Esophagus muscularis mucosa (tissue), 4 donors: ENCODE measurements at regions not wholly inside any gene's neighbourhood (a gene's known extent, or its start where the extent isn't known, plus 50 kb on each side); places are given as distances from the start of the nearest gene placed in this dataset.

Source experiments
- DNase-seq: peaks from one replicate; pipeline ENCODE4 v3.0.0-alpha.2; 2017; ENCODE audit errors: extremely low spot score
- H3K27ac ChIP-seq, 4 donors: fragments of 200-600 bp; sonication (generic); replicated peaks in 1 of 4; 1 replicate in 3 of 4; 2 replicates in 1 of 4; pipeline ENCODE4 v1.5.1; 2016 to 2019; ENCODE audit warnings: mild to moderate bottlenecking in 1 of 4
- H3K27me3 ChIP-seq, 4 donors: fragments of 200-600 bp; sonication (generic); one replicate each; pipeline versions ENCODE4 v1.5.1 to v1.6.0; 2016 to 2019
- H3K36me3 ChIP-seq, 4 donors: fragments of 200-600 bp; sonication (generic); one replicate each; pipeline ENCODE4 v1.5.1; 2016 to 2019
- H3K4me1 ChIP-seq, 4 donors: fragments of 200-600 bp; sonication (generic); one replicate each; pipeline ENCODE4 v1.5.1; 2016 to 2019
- H3K4me3 ChIP-seq, 4 donors: fragments of 200-600 bp; sonication (generic); 1 replicate in 2 of 4; 2 replicates in 2 of 4; pipeline ENCODE4 v1.5.1; 2016 to 2019; ENCODE audit warnings: mild to moderate bottlenecking in 4 of 4, moderate library complexity in 1 of 4
- H3K9me3 ChIP-seq, 4 donors: fragments of 200-600 bp; sonication (generic); 1 replicate in 3 of 4; 2 replicates in 1 of 4; pipeline ENCODE4 v1.5.1; 2016 to 2019
- EP300 ChIP-seq: sonication (generic); formaldehyde crosslinking; IDR thresholded peaks from one replicate; pipeline ENCODE4 v1.6.1; 2017; ENCODE audit warnings: antibody characterized with exemption
- POLR2A ChIP-seq: fragments of 450-650 bp; IDR thresholded peaks from one replicate; pipeline ENCODE4 v1.6.1; 2017; ENCODE audit warnings: antibody characterized with exemption, moderate library complexity, mild to moderate bottlenecking, low read depth
- POLR2AphosphoS5 ChIP-seq, 2 donors: sonication (generic); formaldehyde crosslinking; IDR thresholded peaks; one replicate each; pipeline ENCODE4 v1.6.1; 2017; ENCODE audit warnings: antibody characterized with exemption in 2 of 2
- WGBS: methylation state at CpG from one replicate; pipeline ENCODE4 v1.1.5; 2018; 5-methylcytosine and 5-hydroxymethylcytosine counted together
- intact Hi-C: fragments of 100-400 bp; cut with DNase I; formaldehyde crosslinking; loops from one replicate; pipeline ENCODE4 v1.15.1; 2023
- TF ChIP-seq, protein P1 (sequence below), 3 experiments: fragments of 200-600 bp in 2 of 3; fragments of 450-650 bp in 1 of 3; sonication (generic) in 2 of 3; IDR thresholded peaks; one replicate each; pipeline ENCODE4 v1.5.1; 2017 to 2019; ENCODE audit warnings: antibody characterized with exemption in 3 of 3, mild to moderate bottlenecking in 2 of 3, moderate library complexity in 1 of 3

GRCh38 chr11:97955595-97955994 is 1065.2 kb upstream of the CNTN5 start:
- no peak for DNase-seq
- WGBS, result 85% methylated on average over 2 of the region's 2 CpGs
- TF ChIP-seq, protein P1, sequence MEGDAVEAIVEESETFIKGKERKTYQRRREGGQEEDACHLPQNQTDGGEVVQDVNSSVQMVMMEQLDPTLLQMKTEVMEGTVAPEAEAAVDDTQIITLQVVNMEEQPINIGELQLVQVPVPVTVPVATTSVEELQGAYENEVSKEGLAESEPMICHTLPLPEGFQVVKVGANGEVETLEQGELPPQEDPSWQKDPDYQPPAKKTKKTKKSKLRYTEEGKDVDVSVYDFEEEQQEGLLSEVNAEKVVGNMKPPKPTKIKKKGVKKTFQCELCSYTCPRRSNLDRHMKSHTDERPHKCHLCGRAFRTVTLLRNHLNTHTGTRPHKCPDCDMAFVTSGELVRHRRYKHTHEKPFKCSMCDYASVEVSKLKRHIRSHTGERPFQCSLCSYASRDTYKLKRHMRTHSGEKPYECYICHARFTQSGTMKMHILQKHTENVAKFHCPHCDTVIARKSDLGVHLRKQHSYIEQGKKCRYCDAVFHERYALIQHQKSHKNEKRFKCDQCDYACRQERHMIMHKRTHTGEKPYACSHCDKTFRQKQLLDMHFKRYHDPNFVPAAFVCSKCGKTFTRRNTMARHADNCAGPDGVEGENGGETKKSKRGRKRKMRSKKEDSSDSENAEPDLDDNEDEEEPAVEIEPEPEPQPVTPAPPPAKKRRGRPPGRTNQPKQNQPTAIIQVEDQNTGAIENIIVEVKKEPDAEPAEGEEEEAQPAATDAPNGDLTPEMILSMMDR (IDR thresholded peaks at IDR 0.05), result no peak
- no peak for TF ChIP-seq EP300
- TF ChIP-seq POLR2A, result no peak
- TF ChIP-seq POLR2AphosphoS5 (IDR thresholded peaks at IDR 0.05), result no peak
- Histone ChIP-seq H3K27ac (no peak overlapping the region), H3K9me3 (peaks cover 0 to 4% (median 0%) of the 10 kb centered on the region in 4 donors), H3K4me1 (no peaks in the 10 kb centered on the region), H3K4me3 (no peak overlapping the region), H3K27me3 (no peaks in the 10 kb centered on the region), H3K36me3 (no peaks in the 10 kb centered on the region)
- intact Hi-C loops, result no loop called here

- Histone ChIP-seq H3K27me3 (no peaks in the 10 kb centered on the region), H3K27ac (no peak overlapping the region), H3K36me3 (no peaks in the 10 kb centered on the region), H3K9me3 (no peaks in the 10 kb centered on the region), H3K4me1 (no peaks in the 10 kb centered on the region), H3K4me3 (no peak overlapping the region)
- intact Hi-C loops, result no loop called here
- no peak for DNase-seq
- TF ChIP-seq POLR2A (no peak), EP300 (no peak), POLR2AphosphoS5 (IDR thresholded peaks at IDR 0.05) (no peak)
- TF ChIP-seq, protein P1 (IDR thresholded peaks at IDR 0.05), result no peak
- WGBS, result 100% methylated on average over 2 of the region's 2 CpGs
Observed at GRCh38 chr11:97956904-97957303, 1063.8 kb upstream of the CNTN5 start.

DNA sequence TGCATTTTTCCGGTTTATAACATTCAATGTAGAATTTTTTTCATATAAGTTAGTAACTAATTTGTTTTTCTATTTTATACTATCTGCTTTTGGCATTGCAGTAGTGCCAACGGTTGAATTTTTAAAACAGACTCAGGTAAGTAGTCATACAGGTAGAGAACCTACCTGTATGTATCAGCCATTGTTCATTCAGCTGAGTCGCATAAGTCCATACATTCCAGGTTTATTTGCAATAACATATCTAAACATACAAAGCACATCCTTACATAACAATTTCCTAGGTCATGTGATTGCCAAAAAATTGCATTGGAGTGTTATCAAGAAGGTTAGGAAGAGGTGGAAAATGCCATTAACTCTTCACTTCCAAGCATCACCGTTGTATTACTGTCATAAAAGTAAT is 1059.3 kb upstream of the CNTN5 start:
- 93% methylated on average over 4 of the region's 4 CpGs for WGBS
- Histone ChIP-seq H3K4me3 (no peak overlapping the region), H3K27me3 (no peaks in the 10 kb centered on the region), H3K36me3 (no peaks in the 10 kb centered on the region), H3K4me1 (no peaks in the 10 kb centered on the region), H3K9me3 (no peaks in the 10 kb centered on the region), H3K27ac (no peak overlapping the region)
- TF ChIP-seq EP300 (no peak), POLR2A (no peak), POLR2AphosphoS5 (IDR thresholded peaks at IDR 0.05) (no peak)
- TF ChIP-seq, protein P1 (IDR thresholded peaks at IDR 0.05), result no peak
- DNase-seq, result no peak
- intact Hi-C loops, result no loop called here

DNA sequence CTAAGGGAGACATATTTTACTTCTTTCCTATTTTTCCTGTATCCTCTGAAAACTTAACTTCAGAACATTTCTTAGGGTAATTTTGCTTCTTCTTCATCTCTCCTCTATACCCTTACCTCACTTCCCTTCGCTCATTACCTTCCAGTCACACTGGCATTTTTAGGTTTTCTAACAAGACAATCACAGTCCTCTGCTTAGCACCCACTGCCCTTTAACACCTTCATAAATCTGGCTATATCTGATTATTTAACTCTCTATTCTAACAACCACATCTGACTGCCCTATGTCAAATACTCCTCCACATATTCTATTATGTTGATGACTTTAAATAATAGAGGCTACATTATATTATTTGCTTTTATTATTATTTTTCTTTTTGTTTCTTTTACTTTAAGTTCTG is 1058.0 kb upstream of the CNTN5 start:
- Histone ChIP-seq H3K36me3 (no peaks in the 10 kb centered on the region), H3K4me3 (no peak overlapping the region), H3K4me1 (no peaks in the 10 kb centered on the region), H3K9me3 (no peaks in the 10 kb centered on the region), H3K27ac (no peak overlapping the region), H3K27me3 (no peaks in the 10 kb centered on the region)
- no peak for DNase-seq
- TF ChIP-seq POLR2A (no peak), EP300 (no peak), POLR2AphosphoS5 (IDR thresholded peaks at IDR 0.05) (no peak)
- TF ChIP-seq, protein P1 (IDR thresholded peaks at IDR 0.05), result no peak
- 92% methylated on average over 1 of the region's 1 CpG for WGBS
- intact Hi-C loops, result no loop called here

- no peaks in the 10 kb centered on the region for H3K4me1 ChIP-seq
- 84% methylated on average over 8 of the region's 8 CpGs for WGBS
- TF ChIP-seq EP300 (no peak), POLR2A (no peak), POLR2AphosphoS5 (IDR thresholded peaks at IDR 0.05) (no peak)
- TF ChIP-seq, protein P1 (IDR thresholded peaks at IDR 0.05), result no peak
- no peaks in the 10 kb centered on the region for H3K36me3 ChIP-seq
- no peak overlapping the region for H3K27ac ChIP-seq
- DNase-seq, result no peak
- intact Hi-C loops, result no loop called here
- H3K9me3 ChIP-seq, result no peaks in the 10 kb centered on the region
- H3K4me3 ChIP-seq, result no peak overlapping the region
- H3K27me3 ChIP-seq, result no peaks in the 10 kb centered on the region
Observed at GRCh38 chr11:97963528-97964331, 1057.0 kb upstream of the CNTN5 start.
